GM11168 (cell line): ENCODE measurements at regions not wholly inside any gene's neighbourhood (a gene's known extent, or its start where the extent isn't known, plus 50 kb on each side); places are given as distances from the start of the nearest gene placed in this dataset.
"Not testable (repeated sequence)": the region's sequence is repeated elsewhere in the genome, so short reads cannot be mapped to it uniquely, and the experiment has no call there.

Experiments used
- in situ Hi-C: fragments of 300-500 bp; cut with MboI; formaldehyde crosslinking; loops from one replicate; pipeline ENCODE4 v1.12.0; 2022; ENCODE audit warnings: low sequenced_read_pairs; ENCODE audit not compliant: unreplicated experiment

GRCh38 chr6:102944475-102944874, 1551.0 kb downstream of the GRIK2 start:
- in situ Hi-C loops, result no loop called here

GRCh38 chr6:102942206-102942605, 1548.7 kb downstream of the GRIK2 start:
- in situ Hi-C loops, result no loop called here

- in situ Hi-C loops, result no loop called here
These were observed 1543.5 kb downstream of the GRIK2 start for GRCh38 chr6:102936959-102937358.

GRCh38 chr6:102928109-102928508, 1534.6 kb downstream of the GRIK2 start:
- in situ Hi-C loops, result no loop called here

GRCh38 chr6:102918161-102918560, 1524.7 kb downstream of the GRIK2 start:
- in situ Hi-C loops, result no loop called here

DNA sequence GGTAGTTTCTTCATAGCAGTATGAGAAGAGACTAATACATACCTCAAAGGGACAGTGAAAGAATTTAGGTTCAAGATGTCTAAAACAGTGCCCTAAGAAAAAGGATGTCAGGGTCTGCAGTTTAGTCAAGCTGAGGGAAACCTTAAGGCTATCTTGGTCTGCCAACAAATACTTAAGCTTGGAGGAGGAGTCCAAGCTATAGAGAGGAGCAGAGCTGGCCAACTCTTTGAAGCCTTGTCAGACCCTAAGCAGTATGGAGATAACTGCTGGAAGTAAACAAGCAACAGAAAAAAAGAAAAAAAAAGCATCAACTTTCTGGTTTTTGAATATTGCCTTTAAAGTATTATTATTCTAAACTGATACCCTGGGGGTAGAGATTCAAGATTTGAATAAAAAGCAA, 1518.1 kb downstream of the GRIK2 start:
- in situ Hi-C loops, result no loop called here

- in situ Hi-C loops, result not testable (repeated sequence)
These were observed 1517.2 kb downstream of the GRIK2 start for GRCh38 chr6:102910701-102911139.

GRCh38 chr6:102907181-102907580, 1513.7 kb downstream of the GRIK2 start:
- in situ Hi-C loops, result no loop called here

DNA sequence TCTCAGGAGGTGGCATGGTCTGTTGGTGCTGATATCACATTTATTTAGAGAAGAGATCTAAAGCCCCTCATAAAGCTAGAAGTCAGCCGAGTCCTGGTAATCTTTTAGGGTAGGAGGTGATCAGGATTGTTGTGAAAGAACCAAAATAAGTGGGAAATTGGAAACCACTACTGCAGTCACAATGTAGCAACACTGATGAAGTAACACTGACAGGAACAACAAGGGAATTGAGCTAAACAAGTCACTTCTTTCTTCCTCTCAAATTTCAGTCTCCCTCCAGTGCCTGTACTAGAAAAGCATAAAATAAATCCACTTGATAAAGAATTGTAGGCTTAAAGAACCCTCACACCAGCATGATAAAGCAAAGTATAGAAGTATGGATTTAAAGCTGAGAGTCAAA, 1509.0 kb downstream of the GRIK2 start:
- in situ Hi-C loops, result no loop called here

- in situ Hi-C loops, result no loop called here
These were observed 1502.2 kb downstream of the GRIK2 start for GRCh38 chr6:102895683-102896082.

- in situ Hi-C loops, result no loop called here
These were observed 1491.7 kb downstream of the GRIK2 start for GRCh38 chr6:102885165-102885564.

DNA sequence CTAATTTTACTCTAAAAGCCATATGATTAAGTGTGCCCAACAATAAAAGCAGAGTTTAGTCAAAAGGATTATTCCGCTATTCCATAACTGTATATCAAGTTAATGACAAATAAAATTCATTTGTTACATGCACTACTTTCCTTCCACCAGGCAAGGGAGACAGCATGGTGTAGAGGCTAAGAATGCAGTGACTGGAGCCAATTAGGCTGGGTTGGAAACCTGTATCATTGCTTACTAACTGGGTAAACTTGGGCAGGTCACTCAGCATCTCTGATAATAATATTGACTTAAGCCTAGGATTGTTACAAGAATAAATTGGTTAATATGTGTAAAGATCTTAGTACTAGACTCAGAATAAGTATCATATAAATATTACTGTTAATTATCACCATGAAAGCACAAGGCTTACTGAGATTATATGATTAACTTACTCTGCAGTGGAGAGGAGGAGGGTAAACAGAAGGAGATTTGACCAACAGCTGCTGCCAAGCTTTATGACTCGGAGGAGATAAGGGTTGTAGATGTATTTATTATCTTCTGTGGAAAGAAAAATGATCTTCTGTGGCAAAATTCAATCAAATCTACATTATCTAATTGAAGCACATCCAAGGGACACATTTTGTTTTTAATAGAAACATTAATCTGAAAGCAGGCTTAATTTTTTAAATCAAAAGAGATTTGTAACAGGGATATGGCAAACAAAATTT, 1459.9 kb downstream of the GRIK2 start:
- in situ Hi-C loops, result loop anchor here (25.0 kb wide), 1 partner anchor 259 kb away; no protein-coding TSS in a partner anchor

GRCh38 chr6:102848796-102849195, 1455.3 kb downstream of the GRIK2 start:
- in situ Hi-C loops, result no loop called here

DNA sequence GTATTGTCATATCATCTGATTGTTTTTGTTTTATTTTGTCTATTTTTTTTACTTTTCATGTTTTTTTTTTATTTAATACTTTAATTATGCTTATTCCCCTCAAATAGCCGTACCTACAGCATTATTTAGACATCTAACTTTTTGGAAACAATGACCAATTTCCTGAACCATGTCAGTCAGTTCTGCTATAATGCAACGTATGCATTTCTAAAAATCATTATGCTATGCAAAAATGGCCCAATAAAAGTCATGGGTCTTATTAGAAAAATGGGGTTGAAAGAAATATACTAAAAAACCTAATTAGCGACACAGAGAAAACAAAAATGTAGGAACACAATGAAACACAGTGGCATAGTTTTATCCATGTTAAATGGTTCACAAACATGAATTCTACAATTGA, 1454.7 kb downstream of the GRIK2 start:
- in situ Hi-C loops, result no loop called here

GRCh38 chr6:102841060-102841459, 1447.6 kb downstream of the GRIK2 start:
- in situ Hi-C loops, result no loop called here

- in situ Hi-C loops, result no loop called here
These were observed 1438.5 kb downstream of the GRIK2 start for GRCh38 chr6:102832021-102832420.

GRCh38 chr6:102820098-102820497, 1426.6 kb downstream of the GRIK2 start:
- in situ Hi-C loops, result no loop called here

- in situ Hi-C loops, result no loop called here
These were observed 1421.7 kb downstream of the GRIK2 start for GRCh38 chr6:102815207-102815606.

DNA sequence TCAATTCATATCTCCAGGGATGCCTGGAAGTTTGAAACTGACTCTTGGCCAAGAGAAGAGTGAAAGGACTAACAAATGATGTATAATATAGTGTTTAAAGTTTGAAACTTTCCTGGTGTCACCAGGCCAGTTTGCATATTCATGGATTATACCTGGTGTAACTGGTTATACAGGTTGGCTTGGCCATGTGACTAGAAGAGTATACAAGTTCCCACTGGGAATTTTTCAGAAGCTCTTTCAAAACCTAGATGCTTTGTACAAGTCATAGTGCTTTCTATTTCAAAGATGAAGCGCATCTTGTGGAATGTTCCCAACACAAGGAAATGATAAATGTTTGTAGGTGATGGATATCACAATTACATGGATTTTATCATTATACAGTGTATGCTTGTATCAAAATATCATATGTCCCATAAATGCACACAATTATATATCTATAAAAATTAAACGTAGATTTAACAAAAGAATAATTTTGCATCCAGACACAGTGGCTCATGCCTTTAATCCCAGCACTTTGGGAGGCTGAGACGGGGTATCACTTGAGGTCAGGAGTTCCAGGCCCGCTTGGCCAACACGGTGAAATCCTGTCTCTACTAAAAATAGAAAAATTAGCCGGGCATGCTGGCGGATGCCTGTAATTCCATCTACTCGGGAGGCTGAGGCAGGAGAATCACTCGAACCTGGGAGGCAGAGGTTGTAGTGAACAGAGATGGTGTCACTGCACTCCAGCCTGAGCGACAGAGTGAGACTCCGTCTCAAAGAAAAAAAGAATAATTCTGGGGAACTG, 1420.2 kb downstream of the GRIK2 start:
- in situ Hi-C loops, result no loop called here

- in situ Hi-C loops, result no loop called here
These were observed 1418.7 kb downstream of the GRIK2 start for GRCh38 chr6:102812242-102812641.

DNA sequence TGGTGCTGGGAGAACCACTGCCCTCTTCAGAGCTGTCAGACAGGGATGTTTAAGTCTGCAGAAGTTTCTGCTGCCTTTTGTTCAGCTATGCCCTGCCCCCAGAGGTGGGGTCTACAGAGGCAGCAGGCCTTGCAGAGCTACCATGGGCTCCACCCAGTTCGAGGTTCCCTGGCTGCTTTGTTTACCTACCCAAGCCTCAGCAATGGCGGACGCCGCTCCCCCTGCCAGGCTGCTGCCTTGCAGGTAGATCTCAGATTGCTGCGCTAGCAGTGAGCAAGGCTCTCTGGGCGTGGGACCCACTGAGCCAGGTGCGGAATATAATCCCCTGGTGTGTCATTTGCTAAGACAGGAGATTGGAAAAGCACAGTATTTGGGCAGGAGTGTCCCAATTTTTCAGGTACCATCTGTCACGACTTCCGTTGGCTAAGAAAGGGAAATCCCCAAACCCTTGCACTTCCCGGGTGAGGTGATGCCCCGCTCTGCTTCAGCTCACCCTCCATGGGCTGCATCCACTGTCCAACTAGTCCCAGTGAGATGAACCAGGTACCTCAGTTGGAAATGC, 1415.5 kb downstream of the GRIK2 start:
- in situ Hi-C loops, result not testable (repeated sequence)
